ENCODE measurements at regions not wholly inside any gene's neighbourhood (a gene's known extent, or its start where the extent isn't known, plus 50 kb on each side); places are given as distances from the start of the nearest gene placed in this dataset.

GRCh38 chr7:18408461-18408860 lies 87.1 kb upstream of the HDAC9 start:
- no peaks in the 10 kb centered on the region for H3K27me3 ChIP-seq (ENCODE audit: control insufficient read depth in 3 of 3, insufficient read depth in 3 of 3, low read length in 2 of 3)
- H3K4me1 ChIP-seq (ENCODE audit: control insufficient read depth in 5 of 5, insufficient read depth in 5 of 5, low read length in 5 of 5) = no peaks in the 10 kb centered on the region
- no peak overlapping the region for H3K27ac ChIP-seq (ENCODE audit: low read depth in 1 of 2, low read length in 1 of 2)
- H3K9ac ChIP-seq (ENCODE audit: insufficient read depth in 1 of 2, low read length in 2 of 2) = no peak overlapping the region
- no peaks in the 10 kb centered on the region for H3K36me3 ChIP-seq (ENCODE audit: control insufficient read depth in 4 of 4, insufficient read depth in 4 of 4, low read length in 4 of 4)
- no peaks in the 10 kb centered on the region for H3K9me3 ChIP-seq (ENCODE audit: control insufficient read depth in 4 of 4, insufficient read depth in 3 of 4, low read length in 3 of 4)
- ATAC-seq (ENCODE audit: insufficient read depth, low FRiP score) (no peak), DNase-seq (peak in 1 of 3 donors; percentile 36)
- no peak for TF ChIP-seq CTCF (IDR thresholded peaks at IDR 0.05; ENCODE audit: control extremely low read depth, extremely low read depth)
- no peak overlapping the region for H3K4me3 ChIP-seq
- WGBS, 2 donors = 59 to 79% methylated on average over 2 of the region's 2 CpGs

- no peak for ATAC-seq (ENCODE audit: insufficient read depth, low FRiP score)
These were observed 86.7 kb upstream of the HDAC9 start for GRCh38 chr7:18408868-18409267.

GRCh38 chr7:18413447-18413846 lies 82.1 kb upstream of the HDAC9 start:
- WGBS, 2 donors = 82 to 86% methylated on average over 1 of the region's 1 CpG
- H3K27ac ChIP-seq (ENCODE audit: low read depth in 1 of 2, low read length in 1 of 2) = no peak overlapping the region
- DNase-seq (no peak), ATAC-seq (ENCODE audit: insufficient read depth, low FRiP score) (no peak)
- no peaks in the 10 kb centered on the region for H3K4me1 ChIP-seq (ENCODE audit: control insufficient read depth in 5 of 5, insufficient read depth in 5 of 5, low read length in 5 of 5)
- H3K4me3 ChIP-seq = no peak overlapping the region
- H3K36me3 ChIP-seq (ENCODE audit: control insufficient read depth in 4 of 4, insufficient read depth in 4 of 4, low read length in 4 of 4) = no peaks in the 10 kb centered on the region
- no peak for TF ChIP-seq CTCF (IDR thresholded peaks at IDR 0.05; ENCODE audit: control extremely low read depth, extremely low read depth)
- H3K9ac ChIP-seq (ENCODE audit: insufficient read depth in 1 of 2, low read length in 2 of 2) = no peak overlapping the region
- H3K9me3 ChIP-seq (ENCODE audit: control insufficient read depth in 4 of 4, insufficient read depth in 3 of 4, low read length in 3 of 4) = no peaks in the 10 kb centered on the region
- no peaks in the 10 kb centered on the region for H3K27me3 ChIP-seq (ENCODE audit: control insufficient read depth in 3 of 3, insufficient read depth in 3 of 3, low read length in 2 of 3)

More at GRCh38 chr7:18408868-18409267, 86.7 kb upstream of the HDAC9 start:
- H3K9me3 ChIP-seq (ENCODE audit: control insufficient read depth in 4 of 4, insufficient read depth in 3 of 4, low read length in 3 of 4) = no peaks in the 10 kb centered on the region
- DNase-seq = no peak
- 82 to 85% methylated on average over 4 of the region's 4 CpGs for WGBS, 2 donors
- no peaks in the 10 kb centered on the region for H3K4me1 ChIP-seq (ENCODE audit: control insufficient read depth in 5 of 5, insufficient read depth in 5 of 5, low read length in 5 of 5)
- H3K9ac ChIP-seq (ENCODE audit: insufficient read depth in 1 of 2, low read length in 2 of 2) = no peak overlapping the region
- H3K27ac ChIP-seq (ENCODE audit: low read depth in 1 of 2, low read length in 1 of 2) = no peak overlapping the region
- no peaks in the 10 kb centered on the region for H3K27me3 ChIP-seq (ENCODE audit: control insufficient read depth in 3 of 3, insufficient read depth in 3 of 3, low read length in 2 of 3)
- no peaks in the 10 kb centered on the region for H3K36me3 ChIP-seq (ENCODE audit: control insufficient read depth in 4 of 4, insufficient read depth in 4 of 4, low read length in 4 of 4)
- TF ChIP-seq CTCF (IDR thresholded peaks at IDR 0.05; ENCODE audit: control extremely low read depth, extremely low read depth) = no peak
- H3K4me3 ChIP-seq = no peak overlapping the region

- Histone ChIP-seq H3K36me3 (ENCODE audit: control insufficient read depth in 4 of 4, insufficient read depth in 4 of 4, low read length in 4 of 4) (no peaks in the 10 kb centered on the region), H3K27me3 (ENCODE audit: control insufficient read depth in 3 of 3, insufficient read depth in 3 of 3, low read length in 2 of 3) (no peaks in the 10 kb centered on the region), H3K27ac (ENCODE audit: low read depth in 1 of 2, low read length in 1 of 2) (no peak overlapping the region), H3K9me3 (ENCODE audit: control insufficient read depth in 4 of 4, insufficient read depth in 3 of 4, low read length in 3 of 4) (no peaks in the 10 kb centered on the region), H3K4me3 (no peak overlapping the region), H3K9ac (ENCODE audit: insufficient read depth in 1 of 2, low read length in 2 of 2) (no peak overlapping the region), H3K4me1 (ENCODE audit: control insufficient read depth in 5 of 5, insufficient read depth in 5 of 5, low read length in 5 of 5) (no peaks in the 10 kb centered on the region)
- no peak for TF ChIP-seq CTCF (IDR thresholded peaks at IDR 0.05; ENCODE audit: control extremely low read depth, extremely low read depth)
- 79 to 90% methylated on average over 7 of the region's 7 CpGs for WGBS, 2 donors
- no peak for DNase-seq
- ATAC-seq (ENCODE audit: insufficient read depth, low FRiP score) = no peak
These were observed 80.7 kb upstream of the HDAC9 start for GRCh38 chr7:18414885-18415284.

Measured in lung (tissue), 11 donors.